ENCODE measurements at regions not wholly inside any gene's neighbourhood (a gene's known extent, or its start where the extent isn't known, plus 50 kb on each side); places are given as distances from the start of the nearest gene placed in this dataset.

- TF ChIP-seq POLR2A (IDR thresholded peaks at IDR 0.05; ENCODE audit: low read length) (no peak), GATA1 (IDR thresholded peaks at IDR 0.05; ENCODE audit: low read depth, low read length) (no peak)
Measured at GRCh38 chr1:56394298-56394697, 185.1 kb downstream of the PLPP3 start.

All from erythroblast (primary cell).